ENCODE measurements at regions not wholly inside any gene's neighbourhood (a gene's known extent, or its start where the extent isn't known, plus 50 kb on each side); places are given as distances from the start of the nearest gene placed in this dataset.

- no peak for DNase-seq (ENCODE audit: low read depth, low spot score)
Observed at GRCh38 chr11:69995697-69996096, 82.4 kb upstream of the ANO1 start.

More at GRCh38 chr11:69995697-69996096, 82.4 kb upstream of the ANO1 start:
- no peak overlapping the region for H3K27ac ChIP-seq (ENCODE audit: control insufficient read depth, insufficient read depth)
- TF ChIP-seq HDAC6 (IDR thresholded peaks at IDR 0.05; ENCODE audit: unreplicated experiment) (no peak), POLR2AphosphoS5 (IDR thresholded peaks at IDR 0.05; ENCODE audit: low read length) (no peak), ZNF622 (IDR thresholded peaks at IDR 0.05) (no peak), POLR2AphosphoS2 (IDR thresholded peaks at IDR 0.05; ENCODE audit: low read depth, low read length) (no peak), LARP7 (IDR thresholded peaks at IDR 0.05) (no peak), NRF1 (conservative IDR thresholded peaks at IDR 0.05; ENCODE audit: low read depth, low read length) (no peak), BCLAF1 (IDR thresholded peaks at IDR 0.05) (no peak), CUX1 (IDR thresholded peaks at IDR 0.05; ENCODE audit: insufficient replicate concordance, low read depth, low read length) (no peak), PBX3 (IDR thresholded peaks at IDR 0.05; ENCODE audit: insufficient replicate concordance, low read depth, low read length) (no peak), MEF2A (IDR thresholded peaks at IDR 0.05; ENCODE audit: insufficient read depth, low read depth, low read length) (no peak), EED (IDR thresholded peaks at IDR 0.05; ENCODE audit: low read depth) (no peak), YBX1 (IDR thresholded peaks at IDR 0.05) (no peak), BCL3 (IDR thresholded peaks at IDR 0.05; ENCODE audit: borderline replicate concordance, insufficient read depth, low read depth, low read length, poor library complexity, severe bottlenecking) (no peak)
- in situ Hi-C loops (cut with MboI): no loop called here
- CTCF ChIA-PET: no interaction called here
- 44% methylated on average over 10 of the region's 10 CpGs for WGBS (ENCODE audit: insufficient coverage, insufficient replicate concordance, low lambda C conversion rate, missing lambda C conversion rate)
- intact Hi-C loops (cut with micrococcal nuclease; ENCODE audit: unreplicated experiment): no loop called here
- no TSS peak for BruUV-seq (replicated peaks)
- H3K27me3 ChIP-seq (replicated peaks in 1 of 2; ENCODE audit: control insufficient read depth in 2 of 2, insufficient read depth in 2 of 2, low read length in 1 of 2): peaks cover 0 to 3% of the 10 kb centered on the region in 2 experiments; a peak in 1 of 4 replicates
- no peaks in the 10 kb centered on the region for H3K36me3 ChIP-seq (ENCODE audit: control insufficient read depth in 2 of 2, insufficient read depth in 2 of 2, low read length in 1 of 2)
- SMC1A ChIA-PET (ENCODE audit: uncharacterized antibody, unreplicated experiment): no interaction called here
- H3K9ac ChIP-seq (ENCODE audit: control insufficient read depth, insufficient read depth, low read length): no peak overlapping the region
- no peaks in the 10 kb centered on the region for H3K79me2 ChIP-seq (ENCODE audit: control insufficient read depth, insufficient read depth, low read length)
- FAIRE-seq (no peak), ATAC-seq (no peak)
- POLR2A ChIA-PET: no interaction called here
- H4K20me1 ChIP-seq (ENCODE audit: control insufficient read depth, insufficient read depth): no peaks in the 10 kb centered on the region
- no peak overlapping the region for H3K4me3 ChIP-seq
- RAD21 ChIA-PET (ENCODE audit: unreplicated experiment): no interaction called here
- H2AFZ ChIP-seq (ENCODE audit: control insufficient read depth, low read depth, low read length): no peak overlapping the region
- no peaks in the 10 kb centered on the region for H3K9me3 ChIP-seq (replicated peaks; ENCODE audit: control insufficient read depth, insufficient read depth, low read length)
- no peaks in the 10 kb centered on the region for H3K4me1 ChIP-seq (ENCODE audit: control insufficient read depth, insufficient read depth, low read length)
- no peak overlapping the region for H3K4me2 ChIP-seq (ENCODE audit: control insufficient read depth, insufficient read depth)

Measured in GM12878 (cell line).